IMR-90 (cell line): ENCODE measurements at regions not wholly inside any gene's neighbourhood (a gene's known extent, or its start where the extent isn't known, plus 50 kb on each side); places are given as distances from the start of the nearest gene placed in this dataset.

Source experiments
- ATAC-seq: fragments of 200-7000 bp; cut with Tn5 transposase; 2 replicates; pipeline ENCODE4 v1.9.1; 2020; ENCODE audit warnings: low read depth, mild to moderate bottlenecking, moderate library complexity
- BruUV-seq: library from RNA; stranded (reverse); fragments of 400-500 nt; replicated peaks from 2 replicates; lab custom pipeline; 2021; lab: Mats Ljungman, UMichigan
- CTCF ChIA-PET: fragments of 300-600 bp; formaldehyde crosslinking; extraction: SDS; loops from one replicate; lab custom pipeline; 2021; ENCODE audit warnings: antibody characterized with exemption; lab: Yijun Ruan, JAX
- POLR2A ChIA-PET: fragments of 300-600 bp; sonication (Branson Sonifier 250); formaldehyde crosslinking; loops from one replicate; lab custom pipeline; 2022; ENCODE audit warnings: antibody characterized with exemption; ENCODE audit not compliant: unreplicated experiment; lab: Charles Lee
- DNase-seq: peaks from one replicate; pipeline ENCODE4 v3.0.0; 2013
- H2AFZ ChIP-seq: replicated peaks from 2 replicates; pipeline ENCODE3; 2013; ENCODE audit warnings: low read length, mild to moderate bottlenecking; ENCODE audit not compliant: poor library complexity
- H2AK5ac ChIP-seq: 2 replicates; pipeline ENCODE4 v1.6.1; 2013; ENCODE audit warnings: low read depth, low read length, inconsistent platforms
- H2AK9ac ChIP-seq: replicated peaks from 2 replicates; pipeline ENCODE3; 2013; ENCODE audit warnings: mild to moderate bottlenecking, low read depth, low read length, moderate library complexity; ENCODE audit not compliant: poor library complexity
- H2BK120ac ChIP-seq: 2 replicates; pipeline ENCODE4 v1.6.1; 2013; ENCODE audit warnings: low read depth, low read length, inconsistent platforms
- H2BK15ac ChIP-seq: 3 replicates; pipeline ENCODE4 v1.6.1; 2013; ENCODE audit warnings: low read depth, low read length, inconsistent platforms
- H2BK20ac ChIP-seq: 2 replicates; pipeline ENCODE4 v1.6.1; 2013; ENCODE audit warnings: low read depth, mild to moderate bottlenecking, inconsistent platforms, low read length, moderate library complexity
- H2BK5ac ChIP-seq: 2 replicates; pipeline ENCODE4 v1.6.1; 2013; ENCODE audit warnings: mild to moderate bottlenecking, low read depth, low read length, inconsistent platforms; ENCODE audit not compliant: poor library complexity, severe bottlenecking
- H3K14ac ChIP-seq: replicated peaks from 2 replicates; pipeline ENCODE4 v1.6.1; 2013; ENCODE audit warnings: low read depth, low read length, inconsistent platforms
- H3K18ac ChIP-seq: 2 replicates; pipeline ENCODE4 v1.6.1; 2013; ENCODE audit warnings: low read depth, low read length, control low read depth
- H3K23ac ChIP-seq: 2 replicates; pipeline ENCODE4 v1.6.1; 2013; ENCODE audit warnings: low read depth, low read length, inconsistent platforms
- H3K27ac ChIP-seq: 2 replicates; pipeline ENCODE4 v1.5.1; 2013; ENCODE audit warnings: mild to moderate bottlenecking, control low read depth, low read length; ENCODE audit not compliant: insufficient read depth
- H3K27me3 ChIP-seq: 2 replicates; pipeline ENCODE4 v1.6.1; 2013; ENCODE audit warnings: low read length; ENCODE audit not compliant: control insufficient read depth, insufficient read depth
- H3K36me3 ChIP-seq: 2 replicates; pipeline ENCODE4 v1.6.1; 2013; ENCODE audit warnings: low read length, mixed read lengths; ENCODE audit not compliant: control insufficient read depth, insufficient read depth
- H3K4ac ChIP-seq: 2 replicates; pipeline ENCODE4 v1.6.1; 2013; ENCODE audit warnings: low read depth, low read length, inconsistent platforms
- H3K4me1 ChIP-seq: 2 replicates; pipeline ENCODE4 v1.6.1; 2013; ENCODE audit warnings: low read length, mixed read lengths; ENCODE audit not compliant: control insufficient read depth, insufficient read depth
- H3K4me2 ChIP-seq: 2 replicates; pipeline ENCODE4 v1.6.1; 2013; ENCODE audit warnings: low read depth, mild to moderate bottlenecking, control low read depth, low read length, moderate library complexity
- H3K4me3 ChIP-seq: 2 replicates; pipeline ENCODE4 v1.5.1; 2013; ENCODE audit warnings: low read depth, mild to moderate bottlenecking, control low read depth, low read length, moderate library complexity; ENCODE audit not compliant: insufficient read depth
- H3K56ac ChIP-seq: 2 replicates; pipeline ENCODE4 v1.6.1; 2013; ENCODE audit warnings: low read length, inconsistent platforms; ENCODE audit not compliant: insufficient read depth; ENCODE audit errors: extremely low read depth
- H3K79me1 ChIP-seq, 2 experiments: 2 replicates each; pipeline ENCODE4 v1.6.1; 2013; ENCODE audit warnings: low read length in 2 of 2, inconsistent platforms in 1 of 2, low read depth in 1 of 2
- H3K9ac ChIP-seq: 2 replicates; pipeline ENCODE4 v1.6.1; 2013; ENCODE audit warnings: low read depth, low read length, control low read depth
- H3K9me1 ChIP-seq: 2 replicates; pipeline ENCODE4 v1.6.1; 2013; ENCODE audit warnings: low read length, inconsistent platforms; ENCODE audit not compliant: insufficient read depth
- H3K9me3 ChIP-seq: 2 replicates; pipeline ENCODE4 v1.6.1; 2013; ENCODE audit warnings: low read length; ENCODE audit not compliant: control insufficient read depth, insufficient read depth
- H4K20me1 ChIP-seq: 2 replicates; pipeline ENCODE4 v1.6.1; 2013; ENCODE audit warnings: low read length, inconsistent platforms; ENCODE audit not compliant: insufficient read depth
- H4K5ac ChIP-seq: 2 replicates; pipeline ENCODE4 v1.6.1; 2013; ENCODE audit warnings: mild to moderate bottlenecking, low read depth, low read length, control low read depth
- H4K8ac ChIP-seq, 2 experiments: 2 replicates each; pipeline ENCODE4 v1.6.1; 2013; ENCODE audit warnings: low read depth in 2 of 2, low read length in 2 of 2, control low read depth in 1 of 2, inconsistent platforms in 1 of 2
- H4K91ac ChIP-seq: 2 replicates; pipeline ENCODE4 v1.6.1; 2013; ENCODE audit warnings: low read depth, low read length, inconsistent platforms; ENCODE audit not compliant: insufficient read depth
- CHD1 ChIP-seq: IDR thresholded peaks from 2 replicates; pipeline ENCODE4 v1.6.1; 2012; ENCODE audit warnings: low read depth, low read length, improper control_type of control experiment
- NFE2L2 ChIP-seq: fragments of 150-350 bp; IDR thresholded peaks from 2 replicates; pipeline ENCODE4 v1.6.1; 2016; ENCODE audit warnings: low read depth, mild to moderate bottlenecking, low read length
- RFX5 ChIP-seq: IDR thresholded peaks from 2 replicates; pipeline ENCODE4 v1.8.0; 2012; ENCODE audit warnings: low read depth, mild to moderate bottlenecking, low read length, moderate library complexity
- USF2 ChIP-seq: fragments of 150-350 bp; IDR thresholded peaks from 2 replicates; pipeline ENCODE4 v1.6.1; 2017; ENCODE audit warnings: mild to moderate bottlenecking, antibody characterized with exemption, low read length, low read depth
- whole genome bisulfite sequencing, 2 experiments: methylation state at CpG; one replicate each; pipeline versions ENCODE4 v1.1.5 to v1.1.7; 2013; ENCODE audit warnings: missing lambda C conversion rate in 2 of 2; ENCODE audit not compliant: insufficient read length in 1 of 2; ENCODE audit errors: extremely low coverage in 2 of 2; 5-methylcytosine and 5-hydroxymethylcytosine counted together
- dilution Hi-C: fragments of 300-500 bp; cut with HindIII; formaldehyde crosslinking; loops from one replicate; pipeline ENCODE4 v1.14.3; 2018; ENCODE audit warnings: low sequenced_read_pairs; ENCODE audit not compliant: unreplicated experiment
- in situ Hi-C: fragments of 300-500 bp; cut with MboI; formaldehyde crosslinking; loops from 3 replicates; pipeline ENCODE4 v1.14.3; 2019; ENCODE audit warnings: low sequenced_read_pairs, inconsistent platforms, mixed read lengths
- intact Hi-C: fragments of 100-400 bp; cut with micrococcal nuclease; formaldehyde crosslinking; loops from 2 replicates; pipeline ENCODE4 v1.10.0; 2022

DNA sequence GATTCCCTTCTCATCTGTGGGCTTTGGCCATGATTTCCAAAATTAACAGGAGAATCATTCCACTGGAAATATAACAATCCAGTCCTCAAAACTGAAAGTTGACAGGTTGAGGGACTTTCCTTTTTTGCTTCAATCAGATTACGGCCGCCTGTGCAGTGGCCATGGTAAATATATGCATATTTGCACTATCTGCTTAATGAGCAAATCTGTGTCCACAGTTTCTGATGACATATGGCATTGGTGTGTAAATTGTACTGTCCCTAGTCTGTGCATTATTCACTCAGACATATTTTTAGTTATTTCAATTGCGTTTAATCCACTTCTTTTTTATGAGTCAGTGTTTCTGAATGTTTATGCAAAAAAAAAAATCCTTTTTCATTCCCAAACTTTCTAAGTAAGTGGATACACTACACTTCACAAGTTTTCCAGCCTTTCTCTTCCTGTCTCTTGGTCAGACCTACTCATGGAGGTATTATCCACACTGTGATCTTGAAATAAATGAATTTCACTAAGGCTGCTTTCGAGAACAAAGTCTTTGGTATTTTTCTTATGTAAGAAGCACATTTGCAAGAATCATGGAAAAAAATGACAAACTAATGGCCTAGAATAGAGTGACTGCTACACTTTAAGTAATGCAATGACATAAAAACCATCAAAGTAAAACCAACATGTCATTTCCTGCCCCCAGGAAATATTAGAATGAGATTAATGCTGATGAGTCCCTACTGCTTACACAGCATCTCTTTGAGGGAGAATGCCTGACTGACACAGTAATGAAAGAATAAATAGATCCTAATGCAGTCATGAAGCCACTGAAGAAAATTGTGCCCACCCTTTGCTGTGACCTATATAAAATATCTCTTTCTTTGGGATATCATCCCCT is 76.4 kb upstream of the MTNR1B start:
- no peak overlapping the region for H3K23ac ChIP-seq
- no peak overlapping the region for H2AFZ ChIP-seq
- DNase-seq (no peak), ATAC-seq (no peak)
- H4K91ac ChIP-seq = no peak overlapping the region
- no peak for TF ChIP-seq NFE2L2
- TF ChIP-seq CHD1 = no peak
- no peak for TF ChIP-seq RFX5
- no peak for TF ChIP-seq USF2
- no peaks in the 10 kb centered on the region; the same call in 1 of the 2 replicates for H3K27me3 ChIP-seq
- H3K56ac ChIP-seq = no peak overlapping the region
- in situ Hi-C loops = no loop called here
- H2AK9ac ChIP-seq = no peak overlapping the region
- H3K36me3 ChIP-seq = no peaks in the 10 kb centered on the region
- H3K4me3 ChIP-seq = no peak overlapping the region
- H3K79me1 ChIP-seq = no peaks in the 10 kb centered on the region
- H2BK120ac ChIP-seq = no peak overlapping the region
- H4K8ac ChIP-seq = no peak overlapping the region
- H3K4me2 ChIP-seq = no peak overlapping the region
- H3K4me1 ChIP-seq = no peaks in the 10 kb centered on the region
- dilution Hi-C loops = no loop called here
- no peaks in the 10 kb centered on the region for H4K20me1 ChIP-seq
- ChIA-PET CTCF (no interaction called here), POLR2A (no interaction called here)
- no peak overlapping the region for H3K27ac ChIP-seq
- no peaks in the 10 kb centered on the region for H3K9me1 ChIP-seq
- H2BK5ac ChIP-seq = no peak overlapping the region
- H2BK20ac ChIP-seq = no peak overlapping the region
- BruUV-seq = no TSS peak
- no peak overlapping the region for H4K5ac ChIP-seq
- no peak overlapping the region for H2BK15ac ChIP-seq
- H3K9ac ChIP-seq = no peak overlapping the region
- no peak overlapping the region for H3K18ac ChIP-seq
- intact Hi-C loops = no loop called here
- no peak overlapping the region for H2AK5ac ChIP-seq
- H3K14ac ChIP-seq = no peak overlapping the region
- no peaks in the 10 kb centered on the region for H3K9me3 ChIP-seq
- H3K4ac ChIP-seq = no peak overlapping the region
- WGBS, 2 experiments = no CpG with 5 or more reads among the region's 4 CpGs
